ENCODE measurements at regions not wholly inside any gene's neighbourhood (a gene's known extent, or its start where the extent isn't known, plus 50 kb on each side); places are given as distances from the start of the nearest gene placed in this dataset.

DNA sequence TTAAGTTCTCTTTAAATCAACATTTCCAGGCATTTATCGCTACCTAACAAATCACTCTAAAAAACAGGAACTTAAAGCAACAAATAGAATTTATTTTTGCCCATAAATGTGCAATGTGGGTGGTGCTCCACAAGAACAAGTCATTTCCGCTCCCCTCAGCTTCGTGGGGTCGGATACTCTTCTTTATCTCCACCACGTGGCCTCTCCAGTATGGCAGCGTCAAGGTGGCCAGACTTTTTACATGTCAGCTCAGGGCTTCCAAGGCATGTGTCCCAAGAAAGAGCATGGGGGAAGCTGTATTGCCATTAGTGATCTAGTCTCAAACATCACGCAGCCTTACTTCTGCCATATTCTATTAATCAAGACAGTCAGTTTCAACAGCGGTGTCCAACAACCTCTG, 249.2 kb upstream of the NOCT start:
- ChIA-PET POLR2A (no interaction called here), CTCF (interaction anchor here (0.6 kb wide), 1 partner anchor 23 kb away, joined by 3 read pairs; no protein-coding TSS in a partner anchor)
- TF ChIP-seq L3MBTL2 (conservative IDR thresholded peaks at IDR 0.05) = no peak
- TF ChIP-seq ZNF384 (IDR thresholded peaks at IDR 0.05) = no peak
- TF ChIP-seq BHLHE40 (IDR thresholded peaks at IDR 0.05; ENCODE audit: borderline replicate concordance) = no peak
- DNase-seq (ENCODE audit: extremely low spot score) = no peak

DNA sequence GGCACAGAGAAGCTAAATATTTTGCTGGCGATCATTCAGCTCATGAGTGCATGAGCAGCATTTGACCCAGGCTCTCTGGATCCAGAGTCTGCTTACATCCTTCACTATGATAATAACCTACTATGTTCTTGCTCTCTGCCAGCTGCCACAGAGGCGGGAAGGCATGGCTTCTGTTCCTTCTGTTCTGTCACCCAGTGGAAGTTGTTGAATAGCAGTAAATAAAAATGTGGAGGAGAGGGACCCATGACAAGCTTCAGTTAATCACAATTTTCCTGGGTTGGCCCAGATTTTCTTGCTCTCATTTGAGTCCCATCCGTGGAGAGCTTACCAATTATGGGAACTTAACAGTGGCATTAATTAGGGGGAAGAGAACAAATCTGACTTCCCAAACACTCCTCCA, 250.1 kb upstream of the NOCT start:
- no peak for DNase-seq (ENCODE audit: extremely low spot score)
- TF ChIP-seq CTBP1 (IDR thresholded peaks at IDR 0.05; ENCODE audit: borderline replicate concordance) = no peak
- no peak for TF ChIP-seq L3MBTL2 (conservative IDR thresholded peaks at IDR 0.05)
- no peak for TF ChIP-seq FOXA1 (IDR thresholded peaks at IDR 0.05)
- TF ChIP-seq BHLHE40 (IDR thresholded peaks at IDR 0.05; ENCODE audit: borderline replicate concordance) = no peak
- no peak for TF ChIP-seq FOXK2 (IDR thresholded peaks at IDR 0.05)
- TF ChIP-seq FOXM1 (IDR thresholded peaks at IDR 0.05; ENCODE audit: borderline replicate concordance) = no peak
- no peak for TF ChIP-seq HDGF (IDR thresholded peaks at IDR 0.05; ENCODE audit: borderline replicate concordance)
- TF ChIP-seq LEF1 (IDR thresholded peaks at IDR 0.05; ENCODE audit: borderline replicate concordance) = no peak
- TF ChIP-seq ELF4 (IDR thresholded peaks at IDR 0.05) = no peak
- no peak for TF ChIP-seq SP1 (IDR thresholded peaks at IDR 0.05)
- TF ChIP-seq, protein P1, sequence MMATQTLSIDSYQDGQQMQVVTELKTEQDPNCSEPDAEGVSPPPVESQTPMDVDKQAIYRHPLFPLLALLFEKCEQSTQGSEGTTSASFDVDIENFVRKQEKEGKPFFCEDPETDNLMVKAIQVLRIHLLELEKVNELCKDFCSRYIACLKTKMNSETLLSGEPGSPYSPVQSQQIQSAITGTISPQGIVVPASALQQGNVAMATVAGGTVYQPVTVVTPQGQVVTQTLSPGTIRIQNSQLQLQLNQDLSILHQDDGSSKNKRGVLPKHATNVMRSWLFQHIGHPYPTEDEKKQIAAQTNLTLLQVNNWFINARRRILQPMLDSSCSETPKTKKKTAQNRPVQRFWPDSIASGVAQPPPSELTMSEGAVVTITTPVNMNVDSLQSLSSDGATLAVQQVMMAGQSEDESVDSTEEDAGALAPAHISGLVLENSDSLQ (IDR thresholded peaks at IDR 0.05) = no peak
- TF ChIP-seq ZNF384 (IDR thresholded peaks at IDR 0.05) = no peak
- TF ChIP-seq TARDBP (IDR thresholded peaks at IDR 0.05) = no peak
- TF ChIP-seq ARNT (IDR thresholded peaks at IDR 0.05) = no peak
- no peak for TF ChIP-seq NFRKB (IDR thresholded peaks at IDR 0.05)
- no peak for TF ChIP-seq SUZ12 (IDR thresholded peaks at IDR 0.05)
- ChIA-PET CTCF (interaction anchor here (0.5 to 0.9 kb wide), 4 partner anchors 10 to 213 kb away, joined by 3 to 4 read pairs (median 3); no protein-coding TSS in a partner anchor), POLR2A (no interaction called here)

- POLR2A ChIA-PET = no interaction called here
- TF ChIP-seq NFRKB (IDR thresholded peaks at IDR 0.05) (no peak), SP1 (IDR thresholded peaks at IDR 0.05) (no peak), HDGF (IDR thresholded peaks at IDR 0.05; ENCODE audit: borderline replicate concordance) (no peak), CTBP1 (IDR thresholded peaks at IDR 0.05; ENCODE audit: borderline replicate concordance) (no peak), FOXM1 (IDR thresholded peaks at IDR 0.05; ENCODE audit: borderline replicate concordance) (no peak), ARNT (IDR thresholded peaks at IDR 0.05) (no peak), FOXK2 (IDR thresholded peaks at IDR 0.05) (no peak), LEF1 (IDR thresholded peaks at IDR 0.05; ENCODE audit: borderline replicate concordance) (no peak), FOXA1 (IDR thresholded peaks at IDR 0.05) (no peak), SUZ12 (IDR thresholded peaks at IDR 0.05) (no peak), TARDBP (IDR thresholded peaks at IDR 0.05) (no peak), L3MBTL2 (conservative IDR thresholded peaks at IDR 0.05) (no peak), ELF4 (IDR thresholded peaks at IDR 0.05) (no peak), ZNF384 (IDR thresholded peaks at IDR 0.05) (no peak), BHLHE40 (IDR thresholded peaks at IDR 0.05; ENCODE audit: borderline replicate concordance) (no peak)
- TF ChIP-seq, protein P1 (IDR thresholded peaks at IDR 0.05) = no peak
- DNase-seq (ENCODE audit: extremely low spot score) = no peak
- CTCF ChIA-PET = no interaction called here
These were observed 253.9 kb upstream of the NOCT start for GRCh38 chr4:138761638-138762220.

- ChIA-PET CTCF (no interaction called here), POLR2A (no interaction called here)
- DNase-seq (ENCODE audit: extremely low spot score) = no peak
- TF ChIP-seq SP1 (IDR thresholded peaks at IDR 0.05) = no peak
- TF ChIP-seq CTBP1 (IDR thresholded peaks at IDR 0.05; ENCODE audit: borderline replicate concordance) = no peak
- no peak for TF ChIP-seq NFRKB (IDR thresholded peaks at IDR 0.05)
- no peak for TF ChIP-seq FOXK2 (IDR thresholded peaks at IDR 0.05)
- TF ChIP-seq LEF1 (IDR thresholded peaks at IDR 0.05; ENCODE audit: borderline replicate concordance) = no peak
- no peak for TF ChIP-seq ZNF384 (IDR thresholded peaks at IDR 0.05)
- no peak for TF ChIP-seq HDGF (IDR thresholded peaks at IDR 0.05; ENCODE audit: borderline replicate concordance)
- TF ChIP-seq L3MBTL2 (conservative IDR thresholded peaks at IDR 0.05) = no peak
- TF ChIP-seq SUZ12 (IDR thresholded peaks at IDR 0.05) = no peak
- no peak for TF ChIP-seq ARNT (IDR thresholded peaks at IDR 0.05)
- TF ChIP-seq BHLHE40 (IDR thresholded peaks at IDR 0.05; ENCODE audit: borderline replicate concordance) = no peak
- TF ChIP-seq ELF4 (IDR thresholded peaks at IDR 0.05) = no peak
- no peak for TF ChIP-seq FOXA1 (IDR thresholded peaks at IDR 0.05)
- no peak for TF ChIP-seq FOXM1 (IDR thresholded peaks at IDR 0.05; ENCODE audit: borderline replicate concordance)
- TF ChIP-seq, protein P1 (IDR thresholded peaks at IDR 0.05) = no peak
- TF ChIP-seq TARDBP (IDR thresholded peaks at IDR 0.05) = no peak
These were observed 256.1 kb upstream of the NOCT start for GRCh38 chr4:138759554-138759902.

- ChIA-PET CTCF (interaction anchor here (0.7 kb wide), 1 partner anchor 144 kb away, joined by 3 read pairs; no protein-coding TSS in a partner anchor), POLR2A (no interaction called here)
- TF ChIP-seq ZNF384 (IDR thresholded peaks at IDR 0.05) = no peak
- no peak for TF ChIP-seq FOXM1 (IDR thresholded peaks at IDR 0.05; ENCODE audit: borderline replicate concordance)
- TF ChIP-seq FOXA1 (IDR thresholded peaks at IDR 0.05) = no peak
- no peak for TF ChIP-seq BHLHE40 (IDR thresholded peaks at IDR 0.05; ENCODE audit: borderline replicate concordance)
- TF ChIP-seq ELF4 (IDR thresholded peaks at IDR 0.05) = no peak
- TF ChIP-seq FOXK2 (IDR thresholded peaks at IDR 0.05) = no peak
- TF ChIP-seq TARDBP (IDR thresholded peaks at IDR 0.05) = no peak
- TF ChIP-seq CTBP1 (IDR thresholded peaks at IDR 0.05; ENCODE audit: borderline replicate concordance) = no peak
- no peak for TF ChIP-seq NFRKB (IDR thresholded peaks at IDR 0.05)
These were observed 256.6 kb upstream of the NOCT start for GRCh38 chr4:138758876-138759553.

More at GRCh38 chr4:138758876-138759553, 256.6 kb upstream of the NOCT start:
- DNase-seq (ENCODE audit: extremely low spot score) = no peak

Data from HEK293T (cell line).